Suprapubic skin (tissue), 4 donors: ENCODE measurements at regions not wholly inside any gene's neighbourhood (a gene's known extent, or its start where the extent isn't known, plus 50 kb on each side); places are given as distances from the start of the nearest gene placed in this dataset.

ENCODE experiments used
- DNase-seq, 2 donors: peaks; one replicate each; pipeline ENCODE4 v3.0.0-alpha.2; 2019; ENCODE audit warnings: low spot score in 2 of 2
- H3K27ac ChIP-seq: fragments of 200-600 bp; sonication (generic); one replicate; pipeline ENCODE4 v1.5.1; 2019
- H3K27me3 ChIP-seq: fragments of 200-600 bp; sonication (generic); one replicate; pipeline ENCODE4 v1.5.1; 2019
- H3K36me3 ChIP-seq: fragments of 200-600 bp; sonication (generic); one replicate; pipeline ENCODE4 v1.5.1; 2019
- H3K4me1 ChIP-seq: fragments of 200-600 bp; sonication (generic); one replicate; pipeline ENCODE4 v1.5.1; 2019
- H3K4me3 ChIP-seq: fragments of 200-600 bp; sonication (generic); one replicate; pipeline ENCODE4 v1.5.1; 2019; ENCODE audit warnings: mild to moderate bottlenecking
- H3K9me3 ChIP-seq: fragments of 200-600 bp; sonication (generic); one replicate; pipeline ENCODE4 v1.5.1; 2019
- EP300 ChIP-seq: sonication (generic); formaldehyde crosslinking; IDR thresholded peaks from one replicate; pipeline ENCODE4 v1.6.1; 2017; ENCODE audit warnings: antibody characterized with exemption
- POLR2A ChIP-seq, 2 donors: fragments of 450-650 bp; IDR thresholded peaks; one replicate each; pipeline ENCODE4 v1.6.1; 2017; ENCODE audit warnings: antibody characterized with exemption in 2 of 2, mild to moderate bottlenecking in 2 of 2, moderate library complexity in 2 of 2
- POLR2AphosphoS5 ChIP-seq, 3 donors: sonication (generic); formaldehyde crosslinking; IDR thresholded peaks; one replicate each; pipeline ENCODE4 v1.6.1; 2017; ENCODE audit warnings: antibody characterized with exemption in 3 of 3
- WGBS: methylation state at CpG from one replicate; pipeline ENCODE4 v1.1.5; 2018; 5-methylcytosine and 5-hydroxymethylcytosine counted together
- TF ChIP-seq, protein P1 (sequence below), 2 donors: fragments of 200-600 bp in 1 of 2; fragments of 450-650 bp in 1 of 2; sonication (generic) in 1 of 2; IDR thresholded peaks; one replicate each; pipeline ENCODE4 v1.5.1; 2016 to 2019; ENCODE audit warnings: antibody characterized with exemption in 2 of 2, mild to moderate bottlenecking in 1 of 2, moderate library complexity in 1 of 2

DNA sequence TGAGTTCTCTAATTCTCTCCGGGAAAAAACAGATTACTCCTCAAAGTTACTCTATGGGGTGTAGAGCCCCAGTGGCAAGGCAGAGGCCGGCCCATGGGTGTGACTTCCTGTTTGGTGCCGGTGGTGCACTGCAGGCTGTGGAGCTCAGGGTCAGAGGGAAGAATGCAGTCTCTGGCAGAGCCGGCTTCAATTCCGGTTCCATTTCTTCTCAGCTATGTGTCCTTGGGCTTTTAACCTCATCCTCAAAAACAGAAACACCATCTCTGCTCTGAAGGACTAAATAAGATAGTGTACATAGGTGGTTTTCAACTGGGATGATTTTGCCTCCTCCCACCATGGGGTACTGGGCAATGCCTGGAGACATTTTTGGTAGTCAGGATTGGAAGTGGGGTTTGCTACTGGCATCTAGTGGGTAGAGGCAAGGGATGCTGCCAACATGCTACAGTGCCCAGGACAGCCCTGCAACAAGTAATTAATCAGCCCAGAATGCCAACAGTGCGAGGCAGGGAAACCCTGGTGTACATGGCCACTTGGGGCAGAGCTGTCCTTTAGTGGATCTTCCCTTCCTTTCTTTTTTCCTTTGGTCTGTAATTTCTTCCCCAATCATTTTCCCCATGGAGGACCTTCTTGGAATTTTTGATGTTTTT, 81.2 kb downstream of the INSIG2 start:
- Histone ChIP-seq H3K27me3 (no peaks in the 10 kb centered on the region), H3K36me3 (no peaks in the 10 kb centered on the region)
- TF ChIP-seq POLR2AphosphoS5 (IDR thresholded peaks at IDR 0.05): no peak
- TF ChIP-seq, protein P1, sequence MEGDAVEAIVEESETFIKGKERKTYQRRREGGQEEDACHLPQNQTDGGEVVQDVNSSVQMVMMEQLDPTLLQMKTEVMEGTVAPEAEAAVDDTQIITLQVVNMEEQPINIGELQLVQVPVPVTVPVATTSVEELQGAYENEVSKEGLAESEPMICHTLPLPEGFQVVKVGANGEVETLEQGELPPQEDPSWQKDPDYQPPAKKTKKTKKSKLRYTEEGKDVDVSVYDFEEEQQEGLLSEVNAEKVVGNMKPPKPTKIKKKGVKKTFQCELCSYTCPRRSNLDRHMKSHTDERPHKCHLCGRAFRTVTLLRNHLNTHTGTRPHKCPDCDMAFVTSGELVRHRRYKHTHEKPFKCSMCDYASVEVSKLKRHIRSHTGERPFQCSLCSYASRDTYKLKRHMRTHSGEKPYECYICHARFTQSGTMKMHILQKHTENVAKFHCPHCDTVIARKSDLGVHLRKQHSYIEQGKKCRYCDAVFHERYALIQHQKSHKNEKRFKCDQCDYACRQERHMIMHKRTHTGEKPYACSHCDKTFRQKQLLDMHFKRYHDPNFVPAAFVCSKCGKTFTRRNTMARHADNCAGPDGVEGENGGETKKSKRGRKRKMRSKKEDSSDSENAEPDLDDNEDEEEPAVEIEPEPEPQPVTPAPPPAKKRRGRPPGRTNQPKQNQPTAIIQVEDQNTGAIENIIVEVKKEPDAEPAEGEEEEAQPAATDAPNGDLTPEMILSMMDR (IDR thresholded peaks at IDR 0.05): no peak
- no peak for TF ChIP-seq POLR2A (IDR thresholded peaks at IDR 0.05)
- no peak for TF ChIP-seq EP300

DNA sequence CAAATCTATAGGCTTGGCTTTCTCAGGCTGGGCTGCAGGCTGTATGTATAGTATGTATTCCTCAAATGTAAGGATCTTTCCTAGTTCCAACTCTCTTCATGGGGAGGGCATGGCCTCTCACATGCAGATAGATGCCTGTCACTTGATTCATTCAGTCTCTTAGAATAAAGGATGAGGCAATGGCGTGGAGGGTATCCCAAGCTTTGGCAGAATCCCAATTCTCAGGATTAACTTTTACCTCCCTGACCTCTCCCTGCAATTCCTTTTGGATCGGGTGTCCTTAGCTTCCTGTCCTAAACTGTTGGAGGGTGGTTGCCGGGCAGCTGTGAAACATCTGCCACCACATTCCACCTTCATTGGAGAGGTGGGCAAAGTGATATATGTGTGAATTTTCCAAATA, 80.3 kb downstream of the INSIG2 start:
- Histone ChIP-seq H3K9me3 (no peaks in the 10 kb centered on the region), H3K27ac (no peak overlapping the region), H3K36me3 (no peaks in the 10 kb centered on the region), H3K4me3 (no peak overlapping the region), H3K27me3 (no peaks in the 10 kb centered on the region), H3K4me1 (peaks cover 14% of the 10 kb centered on the region)
- 63% methylated on average over 3 of the region's 3 CpGs for WGBS
- no peak for DNase-seq
- TF ChIP-seq, protein P1 (IDR thresholded peaks at IDR 0.05): no peak
- TF ChIP-seq EP300: no peak
- no peak for TF ChIP-seq POLR2A (IDR thresholded peaks at IDR 0.05)
- TF ChIP-seq POLR2AphosphoS5 (IDR thresholded peaks at IDR 0.05): no peak

More for the DNA sequence above, 81.2 kb downstream of the INSIG2 start:
- H3K4me3 ChIP-seq: no peak overlapping the region
- WGBS: 28% methylated on average over 6 of the region's 6 CpGs
- H3K9me3 ChIP-seq: no peaks in the 10 kb centered on the region
- peaks cover 14% of the 10 kb centered on the region for H3K4me1 ChIP-seq
- H3K27ac ChIP-seq: no peak overlapping the region
- DNase-seq: no peak

DNA sequence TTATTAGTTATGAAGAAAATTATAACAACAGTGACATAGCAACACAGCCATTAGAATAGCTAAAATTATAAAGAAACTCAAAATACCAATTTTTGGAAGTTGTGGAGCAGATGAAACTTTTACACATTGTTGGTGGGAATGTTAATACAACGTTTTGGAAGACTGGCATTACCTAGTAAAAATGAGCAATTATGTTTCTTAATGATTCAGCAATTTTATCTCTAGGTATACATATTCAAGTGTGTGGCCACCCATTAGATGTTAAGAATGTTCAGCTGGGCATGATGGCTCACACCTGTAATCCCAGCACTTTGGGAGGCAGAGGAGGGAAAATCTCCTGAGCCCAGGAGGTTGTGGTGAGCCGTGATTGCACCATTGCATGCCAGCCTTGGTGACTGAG, 78.8 kb downstream of the INSIG2 start:
- Histone ChIP-seq H3K9me3 (no peaks in the 10 kb centered on the region), H3K4me3 (no peak overlapping the region), H3K36me3 (no peaks in the 10 kb centered on the region), H3K4me1 (peaks cover 14% of the 10 kb centered on the region), H3K27ac (no peak overlapping the region), H3K27me3 (no peaks in the 10 kb centered on the region)
- no peak for DNase-seq
- WGBS: 73% methylated on average over 2 of the region's 2 CpGs
- no peak for TF ChIP-seq POLR2A (IDR thresholded peaks at IDR 0.05)
- TF ChIP-seq POLR2AphosphoS5 (IDR thresholded peaks at IDR 0.05): no peak
- TF ChIP-seq EP300: no peak
- TF ChIP-seq, protein P1 (IDR thresholded peaks at IDR 0.05): no peak

DNA sequence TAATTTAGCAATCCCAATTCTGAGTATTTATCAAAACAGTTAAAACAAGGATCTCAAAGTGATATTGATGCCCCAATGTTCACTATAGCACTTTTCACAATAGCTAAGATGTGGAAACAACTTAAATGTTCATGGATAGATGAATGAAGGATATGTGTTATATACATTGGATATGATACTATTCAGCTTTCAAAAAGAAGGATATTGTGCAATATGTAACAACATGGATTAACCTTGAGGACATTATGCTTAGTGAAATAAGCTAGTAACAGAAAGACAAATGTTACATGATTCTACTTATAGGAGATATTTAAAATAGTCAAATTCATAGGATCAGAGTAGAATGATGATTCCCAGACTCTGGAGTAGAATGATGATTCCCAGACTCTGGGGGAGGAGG, 78.0 kb downstream of the INSIG2 start:
- TF ChIP-seq, protein P1 (IDR thresholded peaks at IDR 0.05): no peak
- TF ChIP-seq EP300 (no peak), POLR2AphosphoS5 (IDR thresholded peaks at IDR 0.05) (no peak), POLR2A (IDR thresholded peaks at IDR 0.05) (no peak)
- no peak for DNase-seq
- Histone ChIP-seq H3K4me3 (no peak overlapping the region), H3K27me3 (no peaks in the 10 kb centered on the region), H3K27ac (no peak overlapping the region), H3K36me3 (no peaks in the 10 kb centered on the region), H3K9me3 (no peaks in the 10 kb centered on the region), H3K4me1 (peaks cover 12% of the 10 kb centered on the region)

DNA sequence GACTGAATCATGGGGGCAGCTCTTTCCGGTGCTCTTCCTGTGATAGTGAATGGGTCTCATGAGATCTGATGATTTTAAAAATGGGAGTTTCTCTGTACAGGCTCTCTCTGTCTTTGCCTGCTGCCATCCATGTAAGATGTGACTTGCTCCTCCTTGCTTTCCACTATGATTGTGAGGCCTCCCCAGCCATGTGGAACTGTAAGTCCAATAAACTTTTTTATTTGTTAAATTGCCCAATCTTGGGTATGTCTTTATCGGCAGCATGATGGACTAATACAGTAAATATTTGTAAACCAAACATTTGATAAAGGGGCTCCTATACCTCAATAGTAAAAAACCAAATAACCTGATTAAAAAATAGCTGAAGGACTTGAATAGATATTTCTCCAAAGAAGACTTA, 77.3 kb downstream of the INSIG2 start:
- H3K27ac ChIP-seq: no peak overlapping the region
- H3K27me3 ChIP-seq: no peaks in the 10 kb centered on the region
- DNase-seq: no peak
- peaks cover 7% of the 10 kb centered on the region for H3K4me1 ChIP-seq
- TF ChIP-seq POLR2AphosphoS5 (IDR thresholded peaks at IDR 0.05) (no peak), POLR2A (IDR thresholded peaks at IDR 0.05) (no peak), EP300 (no peak)
- TF ChIP-seq, protein P1 (IDR thresholded peaks at IDR 0.05): no peak
- H3K4me3 ChIP-seq: no peak overlapping the region
- H3K36me3 ChIP-seq: no peaks in the 10 kb centered on the region
- WGBS: 92% methylated on average over 2 of the region's 2 CpGs
- H3K9me3 ChIP-seq: no peaks in the 10 kb centered on the region
